EL (cell line): ENCODE measurements at regions not wholly inside any gene's neighbourhood (a gene's known extent, or its start where the extent isn't known, plus 50 kb on each side); places are given as distances from the start of the nearest gene placed in this dataset.
A peak's percentile ranks its signal among the peaks of the same experiment; 100 is the strongest.
"Not testable (repeated sequence)": the region's sequence is repeated elsewhere in the genome, so short reads cannot be mapped to it uniquely, and the experiment has no call there.

Experiments used
- DNase-seq: peaks from one replicate; pipeline ENCODE4 v3.0.0-alpha.2; 2016

- DNase-seq = no peak
Observed at GRCh38 chrX:2640436-2641150, 50.5 kb upstream of the CD99 start.

DNA sequence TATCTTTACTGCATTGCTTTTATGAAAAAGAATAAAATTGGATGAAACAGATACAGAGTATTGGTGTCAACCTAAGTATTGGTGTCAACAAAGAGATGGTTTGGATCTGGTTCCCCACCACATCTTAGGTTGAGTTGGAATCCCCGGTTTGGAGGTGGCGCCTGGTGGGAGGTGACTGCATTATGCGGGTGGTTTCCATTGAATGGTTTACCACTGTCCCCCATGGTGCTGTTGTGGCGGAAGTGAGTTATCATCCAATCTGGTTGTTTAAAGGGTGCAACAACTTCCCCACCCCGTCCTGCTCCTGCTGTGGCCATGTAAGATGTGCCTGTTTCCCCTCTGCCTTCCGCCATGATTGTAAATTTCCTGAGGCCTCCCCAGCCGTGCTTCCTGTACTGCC, 52.8 kb upstream of the CD99 start:
- DNase-seq = no peak

DNA sequence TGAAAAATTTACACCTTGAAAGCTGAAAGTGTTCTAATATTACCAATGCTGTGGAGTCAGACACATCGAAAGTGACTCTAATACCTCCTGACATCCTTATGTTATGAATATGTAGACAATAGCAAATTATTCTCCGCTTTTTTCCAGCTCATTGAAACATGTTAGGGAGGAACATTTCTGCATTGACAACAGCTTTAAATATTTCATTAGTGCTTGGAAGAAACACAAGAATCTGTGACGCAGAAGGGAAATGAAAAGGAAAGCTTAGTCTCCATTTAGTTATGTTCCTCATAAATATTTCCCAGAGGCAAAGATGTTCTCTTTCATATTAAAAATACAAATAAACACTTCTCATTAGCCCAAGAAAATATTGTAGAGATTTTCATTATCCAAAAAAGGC, 55.8 kb upstream of the CD99 start:
- peak; percentile 30 for DNase-seq

- DNase-seq = no peak
Observed at GRCh38 chrX:2632533-2633504, 58.3 kb upstream of the CD99 start.

GRCh38 chrX:2631743-2632532, 59.2 kb upstream of the CD99 start:
- DNase-seq = no peak

GRCh38 chrX:2630935-2631742, 60.0 kb upstream of the CD99 start:
- not testable (repeated sequence) for DNase-seq

- DNase-seq = not testable (repeated sequence)
Observed at GRCh38 chrX:2630008-2630934, 60.8 kb upstream of the CD99 start.

- no peak for DNase-seq
Observed at GRCh38 chrX:2629316-2630007, 61.6 kb upstream of the CD99 start.

- no peak for DNase-seq
Observed at GRCh38 chrX:2628751-2629315, 62.3 kb upstream of the CD99 start.

DNA sequence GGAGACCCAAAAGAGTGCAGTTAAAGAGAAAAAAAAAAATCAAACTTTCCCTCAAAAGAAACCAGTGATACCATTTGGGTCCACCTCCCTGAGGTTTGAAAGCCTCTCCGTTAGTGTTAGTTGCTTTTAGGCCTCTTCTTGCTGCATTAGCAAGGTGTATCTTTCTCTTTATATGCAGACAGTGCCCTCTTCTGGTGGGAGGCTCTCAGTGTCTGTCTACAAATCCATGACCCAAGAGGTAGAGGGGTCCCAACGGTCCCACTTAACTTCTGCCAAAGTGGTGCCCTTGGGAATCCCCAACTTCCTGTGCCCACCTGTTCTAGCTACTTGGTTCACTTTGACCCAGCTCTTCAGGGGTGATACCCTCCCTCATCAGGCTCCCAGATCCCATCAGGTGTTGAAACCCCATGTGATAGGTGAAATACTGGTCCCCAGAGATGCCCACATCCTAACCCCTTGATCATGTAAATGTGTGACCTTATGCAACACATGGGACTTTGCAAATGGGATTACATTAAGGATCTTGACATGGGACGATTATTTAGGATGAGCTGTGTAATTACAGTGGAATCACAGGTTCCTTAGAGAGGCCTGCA, 63.7 kb upstream of the CD99 start:
- DNase-seq = peak; percentile 40

GRCh38 chrX:2626750-2627149, 64.3 kb upstream of the CD99 start:
- no peak for DNase-seq

DNA sequence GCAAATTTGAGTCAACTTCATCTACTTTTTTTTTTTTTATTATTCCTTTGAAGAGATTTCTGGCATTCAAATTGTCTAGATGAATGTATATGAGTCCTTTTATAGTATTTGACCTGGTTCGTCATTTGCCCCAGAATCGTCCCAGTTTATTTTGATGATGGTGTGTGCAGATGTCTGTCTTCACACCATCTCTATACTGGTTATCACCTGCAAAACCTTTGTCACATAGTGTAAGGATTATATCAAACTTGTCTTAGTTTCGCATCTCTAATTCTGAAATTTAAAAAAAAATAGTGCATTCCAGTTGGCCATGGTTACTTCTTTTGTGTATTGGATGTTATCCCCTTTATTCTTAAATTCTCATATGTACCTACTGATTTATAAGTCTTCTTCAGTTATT, 70.5 kb upstream of the CD99 start:
- no peak for DNase-seq

DNA sequence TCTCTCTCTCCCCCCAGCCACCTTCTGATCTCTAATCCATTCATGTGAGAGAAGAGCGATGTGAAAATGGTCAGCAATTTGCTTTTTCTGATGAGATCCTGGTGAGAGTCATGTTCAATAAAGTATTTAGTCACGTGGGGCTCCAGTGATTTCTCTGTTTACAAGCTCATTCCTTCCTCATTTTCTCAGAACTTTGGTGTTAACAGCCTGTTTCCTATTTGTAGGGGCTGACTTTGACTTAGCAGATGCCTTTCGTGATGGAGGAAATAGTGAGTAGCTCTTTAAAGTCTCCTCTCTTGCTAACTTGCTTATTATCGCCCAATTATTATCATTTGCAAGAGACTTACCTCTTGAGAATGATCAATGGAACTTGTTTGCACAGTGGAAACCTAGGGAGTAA, 72.6 kb upstream of the CD99 start:
- DNase-seq = no peak

DNA sequence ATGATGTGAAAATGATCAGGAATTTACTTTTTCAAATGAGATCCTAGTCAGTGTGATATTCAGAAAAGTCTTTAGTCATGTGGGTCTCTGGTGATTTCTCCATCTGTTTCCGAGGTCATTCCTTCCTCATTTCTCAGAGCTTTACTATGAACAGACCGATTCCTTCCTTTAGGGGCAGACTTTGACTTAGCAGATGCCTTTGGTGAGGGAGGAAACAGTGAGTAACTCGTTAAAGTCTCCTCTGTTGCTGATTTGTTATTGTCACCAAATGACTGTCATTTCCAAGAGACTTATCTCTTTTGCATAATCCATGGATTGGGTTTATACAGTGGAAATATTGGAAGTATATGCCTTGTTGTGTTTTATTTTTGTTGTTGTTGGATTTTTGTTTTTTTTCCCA, 76.2 kb upstream of the CD99 start:
- DNase-seq = peak; percentile 81

- DNase-seq = peak; percentile 43
Observed at GRCh38 chrX:2610246-2611170, 80.6 kb upstream of the CD99 start.

DNA sequence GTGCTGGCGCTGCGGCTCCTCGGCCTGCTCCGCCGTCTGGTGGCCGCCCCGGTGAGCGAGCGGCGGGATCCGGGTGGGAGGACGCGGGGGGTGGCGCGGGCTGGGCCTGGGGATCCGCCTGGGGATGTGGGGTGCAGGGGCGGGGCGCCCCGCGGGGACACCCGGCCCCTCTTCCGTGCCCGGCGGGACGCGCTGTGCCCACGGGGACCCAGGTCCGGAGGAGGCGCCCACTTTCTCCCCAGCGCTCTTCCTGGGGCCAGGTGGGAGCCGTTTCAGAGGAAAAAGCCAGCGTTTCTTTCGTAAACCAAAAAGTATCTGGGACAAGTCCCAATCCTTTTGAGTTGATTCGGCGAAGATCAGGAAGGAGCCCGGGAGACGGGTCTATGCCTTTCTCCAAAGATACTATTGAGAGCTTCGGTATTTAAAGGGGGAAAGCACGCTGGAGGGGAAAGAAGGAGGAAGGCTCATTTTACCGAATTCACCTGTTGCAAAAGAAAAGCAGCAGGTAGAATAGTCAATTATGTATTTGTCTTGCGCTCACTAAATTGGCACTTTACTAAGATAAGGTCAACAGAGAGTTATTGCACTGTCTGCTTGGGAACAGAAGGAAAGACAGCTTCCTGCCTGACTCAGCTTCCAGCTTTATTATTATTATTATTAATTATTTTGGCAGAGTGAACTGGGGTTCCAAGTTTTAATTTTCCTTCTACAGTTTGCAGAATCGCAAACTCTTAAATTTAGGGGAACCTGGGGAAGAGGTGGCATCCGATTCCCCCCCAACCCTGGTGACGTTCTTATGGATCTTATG, 81.5 kb upstream of the CD99 start:
- peak; percentile 31 for DNase-seq

- DNase-seq = peak; percentile 88
Observed at GRCh38 chrX:2608638-2609430, 82.3 kb upstream of the CD99 start.
